Activated T-helper 1 cell treated with Interleukin-2 at 50 U/mL for 16 hours (primary cell): ENCODE measurements at regions not wholly inside any gene's neighbourhood (a gene's known extent, or its start where the extent isn't known, plus 50 kb on each side); places are given as distances from the start of the nearest gene placed in this dataset.

Experiments
- DNase-seq: peaks from one replicate; pipeline ENCODE4 v3.0.0-alpha.2; 2020; ENCODE audit warnings: low read depth

DNA sequence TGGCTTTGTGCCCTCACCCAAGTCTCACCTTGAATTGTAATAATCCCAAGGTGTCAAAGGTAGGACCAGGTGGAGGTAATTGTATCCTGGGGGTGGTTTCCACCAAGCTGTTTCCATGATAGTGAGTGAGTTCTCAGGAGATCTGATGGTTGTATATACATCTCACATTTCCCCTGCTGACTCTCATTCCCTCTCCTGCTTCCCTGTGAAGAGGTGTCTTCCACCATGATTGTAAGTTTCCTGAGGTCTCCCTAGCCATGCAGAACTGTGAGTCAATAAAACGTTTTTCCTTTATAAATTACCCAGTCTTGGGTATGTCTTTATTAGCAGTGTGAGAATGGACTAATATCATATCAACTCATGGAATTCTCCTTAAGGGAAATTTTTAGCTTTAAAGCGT, 302.6 kb downstream of the LIG4 start:
- no peak for DNase-seq

DNA sequence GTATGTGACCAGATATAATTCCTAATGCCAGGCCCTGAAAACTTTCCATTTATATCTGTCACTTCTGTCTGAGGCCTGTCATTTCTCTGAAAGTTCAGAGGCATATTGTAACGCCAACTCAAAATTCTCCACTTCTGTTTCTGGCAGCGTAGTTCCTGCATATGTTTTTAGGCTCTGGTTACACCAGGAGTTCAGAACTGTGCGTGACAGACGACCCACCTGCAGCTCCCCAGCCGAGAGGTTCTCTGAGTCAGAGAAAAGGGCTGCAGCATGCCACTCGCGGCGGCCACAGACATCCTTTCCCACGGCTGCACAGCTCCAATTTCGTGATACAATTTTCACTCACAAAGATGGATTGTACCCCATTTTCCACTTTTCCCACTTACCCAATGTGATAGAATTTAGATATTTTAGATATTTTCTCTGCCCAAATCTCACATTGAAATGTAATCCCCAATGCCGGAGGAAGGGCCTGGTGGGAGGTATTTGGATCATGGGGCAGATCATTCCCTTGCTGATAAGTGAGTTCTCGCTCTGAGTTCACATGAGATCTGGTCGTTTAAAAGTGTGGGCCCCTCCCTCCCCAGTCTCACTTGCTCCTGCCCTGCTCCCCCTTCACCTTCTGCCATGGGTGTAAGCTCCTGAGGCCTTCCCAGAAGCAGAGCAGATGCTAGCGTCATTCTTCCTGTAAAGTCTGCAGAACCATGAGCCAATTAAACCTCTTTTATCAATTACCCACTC, 308.1 kb downstream of the LIG4 start:
- no peak for DNase-seq

DNA sequence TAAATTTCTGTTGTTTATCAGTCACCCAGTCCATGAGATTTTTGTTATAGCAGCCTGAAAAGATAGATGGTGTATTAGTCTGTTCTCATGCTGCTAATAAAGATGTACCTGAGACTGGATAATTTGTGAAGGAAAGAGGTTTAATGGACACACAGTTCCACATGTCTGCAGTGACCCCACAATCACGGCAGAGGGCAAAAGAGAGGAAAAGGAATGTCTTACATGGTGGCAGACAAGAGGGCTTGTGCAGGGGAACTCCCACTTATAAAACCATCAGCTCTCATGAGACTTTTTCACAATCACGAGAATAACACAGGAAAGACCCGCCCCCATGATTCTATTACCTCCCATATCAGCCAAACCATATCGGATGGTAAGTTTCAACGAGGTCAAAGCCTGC, 309.2 kb downstream of the LIG4 start:
- DNase-seq: no peak

DNA sequence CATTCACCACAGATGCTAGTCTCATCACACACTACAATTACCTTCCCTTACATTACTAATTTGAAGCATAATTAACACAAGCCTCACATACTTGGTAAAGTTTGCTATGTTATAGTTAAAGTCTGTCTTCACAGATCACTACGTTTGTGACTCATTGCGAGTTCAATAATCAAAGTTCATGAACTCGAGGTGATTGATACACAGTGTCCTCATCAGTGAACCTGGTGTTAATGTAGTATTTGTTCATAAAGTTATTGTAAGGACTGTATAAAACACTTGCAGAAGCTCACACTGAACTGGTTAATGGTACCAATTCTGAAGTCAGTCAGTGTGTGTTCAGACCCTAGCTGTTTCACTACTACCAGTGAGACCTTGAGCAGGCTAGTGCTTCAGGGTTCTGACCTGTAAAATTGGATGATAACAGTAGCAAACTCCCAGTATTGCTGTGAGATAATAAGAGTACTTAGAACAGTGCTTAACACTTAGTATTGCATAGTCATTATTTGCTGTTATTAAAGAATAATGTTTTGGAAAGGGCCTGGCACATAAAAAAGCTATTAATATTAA, 313.3 kb downstream of the LIG4 start:
- DNase-seq: no peak

DNA sequence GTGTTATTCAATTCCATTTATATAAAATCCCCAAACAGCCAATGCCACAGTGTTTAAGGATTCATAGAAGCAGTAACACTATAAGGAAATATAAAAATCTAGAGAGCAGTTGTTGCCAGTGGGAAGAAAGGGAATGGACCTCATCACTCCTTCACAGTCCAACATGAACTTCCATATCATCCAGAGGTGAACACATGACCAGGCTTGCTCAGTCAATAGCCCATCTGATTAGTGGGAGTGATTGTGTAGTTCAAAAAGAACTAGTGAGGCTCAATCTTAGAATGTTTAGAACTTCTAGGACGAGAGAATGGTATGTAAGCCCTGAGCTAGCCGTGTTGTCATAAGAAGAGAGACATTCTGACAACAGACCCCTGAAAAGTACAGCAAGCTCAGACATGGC, 314.1 kb downstream of the LIG4 start:
- DNase-seq: no peak

DNA sequence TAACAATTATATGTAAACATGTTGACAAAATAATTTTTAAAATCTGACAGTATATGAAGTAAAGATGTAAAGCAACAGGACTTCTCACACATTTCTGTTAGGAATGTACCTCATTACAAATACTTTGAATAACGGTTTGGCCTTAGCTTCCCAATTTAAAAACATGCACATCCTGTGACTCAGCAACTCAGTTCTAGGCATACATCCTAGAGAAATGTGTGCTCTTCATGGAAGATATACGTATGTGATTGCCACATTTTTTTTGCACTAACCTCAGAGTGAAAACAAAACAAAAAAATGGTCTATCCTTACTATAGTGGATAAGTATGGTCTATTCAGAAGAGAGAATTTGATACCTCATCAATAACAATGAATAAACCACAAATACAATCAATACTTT, 314.6 kb downstream of the LIG4 start:
- no peak for DNase-seq

DNA sequence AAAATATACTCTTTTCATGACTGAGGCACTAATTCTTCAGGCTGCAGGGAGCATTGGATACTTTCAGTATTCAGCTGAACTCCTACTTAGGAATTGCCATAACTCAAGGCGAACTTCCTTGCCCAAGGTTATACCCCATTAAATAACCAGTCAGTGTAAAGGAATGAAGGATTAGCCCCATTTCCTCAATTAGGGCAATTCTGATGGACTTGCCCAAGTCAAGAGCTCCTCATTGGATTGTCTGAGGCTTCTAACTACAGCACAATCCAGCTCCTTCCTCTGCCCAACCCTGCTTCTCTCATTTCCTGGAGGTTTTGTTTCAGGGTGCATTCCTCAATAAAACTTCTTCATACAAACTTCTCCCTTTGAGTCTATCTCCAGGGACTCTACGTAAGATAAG, 329.2 kb downstream of the LIG4 start:
- DNase-seq: no peak

DNA sequence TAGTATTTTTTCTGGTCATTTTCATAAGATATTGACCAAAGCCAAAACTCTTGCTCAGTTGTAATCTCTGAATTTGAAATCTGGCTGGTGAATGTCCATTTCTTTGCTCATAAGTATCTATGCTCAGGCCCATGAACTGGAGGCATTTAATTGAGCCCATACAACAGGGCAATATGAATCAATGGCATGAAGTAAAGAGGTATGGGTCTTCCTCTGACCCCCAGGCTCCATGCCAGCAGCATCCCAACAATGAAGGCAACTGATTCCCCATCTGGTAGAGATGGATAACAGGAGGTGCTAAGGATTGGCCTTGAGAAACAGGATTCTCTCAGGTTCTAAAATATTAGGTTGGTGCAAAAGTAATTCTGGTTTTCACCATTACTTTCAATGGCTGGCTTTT, 330.8 kb downstream of the LIG4 start:
- DNase-seq: no peak

DNA sequence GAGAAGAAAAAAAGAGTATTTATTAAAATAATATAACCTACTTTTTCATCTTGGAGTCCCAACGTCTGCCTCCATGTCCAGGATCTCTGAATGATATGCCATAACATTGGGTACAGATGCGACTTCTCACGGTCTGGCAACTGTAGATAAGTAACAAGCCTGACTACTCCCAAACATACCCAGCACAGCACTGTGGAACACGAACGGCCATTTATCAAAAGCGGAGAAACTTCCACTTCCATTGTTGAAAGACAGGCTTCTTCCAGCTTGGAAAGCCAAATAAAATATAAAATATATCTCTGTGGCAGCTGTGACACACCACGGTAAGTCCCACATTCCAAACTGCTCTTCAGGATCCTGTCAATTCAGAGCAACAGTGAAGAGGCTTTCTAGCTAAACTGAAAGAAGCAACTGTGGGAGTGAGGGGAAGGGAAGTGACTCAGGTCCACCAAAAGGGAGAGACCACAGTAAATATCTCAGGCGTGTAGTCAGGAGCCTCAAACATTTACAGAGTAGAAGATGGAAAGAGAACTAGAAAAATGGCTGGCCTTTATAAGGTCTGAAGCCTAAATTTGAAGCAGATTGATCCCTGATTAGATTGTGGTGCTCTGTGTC, 331.7 kb downstream of the LIG4 start:
- no peak for DNase-seq

DNA sequence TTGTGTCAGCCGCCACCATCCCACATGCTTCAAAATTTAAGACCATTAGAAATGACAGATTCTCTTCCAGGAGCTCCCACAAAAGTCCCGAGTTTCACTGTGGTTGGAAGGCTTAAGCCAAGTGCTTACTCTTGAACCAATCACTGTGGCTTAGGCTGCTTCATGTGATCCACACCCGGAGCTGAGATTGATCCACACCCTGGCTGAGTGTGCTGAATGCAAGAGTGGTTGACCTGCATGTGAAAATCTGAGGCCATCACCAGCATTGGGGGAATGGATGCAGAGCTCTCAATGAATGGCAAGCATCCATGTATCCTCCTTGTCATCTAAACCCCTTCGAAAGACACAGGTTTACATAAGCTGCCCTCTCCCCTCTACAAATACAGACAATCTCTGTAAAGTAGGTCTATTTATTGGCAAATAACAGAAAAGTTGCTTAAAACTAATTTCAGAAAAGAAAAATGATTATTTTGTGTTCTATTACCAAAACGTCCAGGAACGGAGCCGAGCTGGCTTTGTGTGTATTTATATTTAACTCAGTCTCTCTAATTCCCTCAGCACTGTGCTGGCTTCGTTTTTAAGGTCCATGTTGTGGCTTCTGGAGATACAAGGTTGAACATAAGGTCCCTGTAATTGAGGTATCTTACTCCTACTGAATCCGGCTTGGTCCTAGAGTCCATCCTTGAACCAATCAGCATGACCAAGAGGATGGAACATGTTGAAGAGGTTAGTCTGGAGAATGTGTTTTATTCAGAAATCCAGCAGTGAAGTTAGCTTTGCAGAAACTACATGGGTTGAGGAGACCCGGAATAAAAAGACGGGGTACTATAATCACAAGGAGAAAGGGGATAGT, 332.4 kb downstream of the LIG4 start:
- DNase-seq: no peak

DNA sequence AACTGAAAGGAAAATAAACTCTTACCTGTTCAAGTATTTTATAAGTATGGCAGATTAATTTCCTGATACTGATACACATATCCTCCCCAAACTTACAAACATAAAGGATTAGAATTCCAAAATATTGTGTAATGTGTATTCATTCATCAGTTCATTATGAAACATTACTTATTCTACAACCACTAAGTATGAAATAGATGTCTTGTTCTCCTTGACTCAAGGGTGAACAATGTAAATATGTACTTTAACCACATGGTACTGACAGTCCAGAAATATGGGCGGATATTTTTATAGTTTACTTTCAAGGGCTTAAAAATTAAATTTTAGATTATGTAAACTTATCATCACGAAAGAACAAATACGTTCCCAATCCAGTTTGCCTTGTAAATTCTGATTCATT, 334.0 kb downstream of the LIG4 start:
- DNase-seq: no peak

DNA sequence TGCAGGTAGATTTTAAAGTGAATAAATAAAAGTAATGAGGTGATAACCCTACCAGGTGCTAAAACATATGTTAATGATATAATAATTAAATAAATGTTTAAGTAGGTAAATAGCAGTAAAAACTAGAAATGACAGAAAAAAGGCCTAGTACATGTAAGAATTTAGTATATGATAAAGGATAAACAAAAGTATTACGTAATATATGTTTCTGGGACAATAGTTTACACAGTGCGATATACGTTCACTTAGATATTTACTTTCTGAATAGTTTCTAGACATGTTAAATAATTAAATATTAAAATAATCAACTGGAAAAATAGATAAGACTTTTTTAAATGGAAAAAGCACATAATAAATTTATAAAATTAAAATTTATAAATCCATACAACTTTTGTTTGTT, 340.9 kb downstream of the LIG4 start:
- no peak for DNase-seq

DNA sequence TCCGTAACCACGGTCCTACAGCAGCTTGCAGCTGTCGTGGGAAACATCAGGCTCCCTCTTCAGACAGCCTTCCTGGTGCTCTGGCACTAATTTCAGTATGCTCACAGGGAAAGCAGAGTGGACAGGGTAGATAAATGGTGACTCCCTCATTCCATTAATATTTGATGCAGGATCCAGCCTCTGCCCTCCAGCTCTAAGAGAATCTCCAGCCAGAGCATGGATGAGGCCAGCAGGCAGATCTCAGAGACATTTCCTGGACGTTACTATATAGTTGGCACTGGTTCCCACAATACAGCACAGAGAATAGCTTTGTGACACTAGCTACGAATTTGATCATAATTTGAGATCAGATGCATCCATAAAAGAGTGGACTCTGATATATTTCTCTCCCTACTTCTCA, 341.4 kb downstream of the LIG4 start:
- no peak for DNase-seq

DNA sequence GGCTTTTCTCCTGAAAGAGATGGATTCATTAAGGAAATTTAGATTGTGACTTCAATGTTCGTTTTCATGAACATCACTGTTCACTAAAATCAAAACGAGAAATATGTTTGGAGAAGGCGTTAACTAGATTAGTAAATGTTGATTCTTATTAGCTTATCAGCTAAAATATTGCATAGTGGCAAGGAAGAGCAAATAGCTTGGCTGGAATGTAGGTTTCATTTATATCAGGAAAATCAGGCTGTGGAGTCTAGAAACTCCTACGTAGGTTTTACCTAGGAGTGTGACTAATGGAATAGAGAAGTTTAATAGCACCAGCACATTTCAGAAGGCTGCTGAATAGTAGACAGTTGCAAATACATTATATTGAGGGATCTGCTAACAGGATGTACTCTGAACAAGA, 344.9 kb downstream of the LIG4 start:
- no peak for DNase-seq

DNA sequence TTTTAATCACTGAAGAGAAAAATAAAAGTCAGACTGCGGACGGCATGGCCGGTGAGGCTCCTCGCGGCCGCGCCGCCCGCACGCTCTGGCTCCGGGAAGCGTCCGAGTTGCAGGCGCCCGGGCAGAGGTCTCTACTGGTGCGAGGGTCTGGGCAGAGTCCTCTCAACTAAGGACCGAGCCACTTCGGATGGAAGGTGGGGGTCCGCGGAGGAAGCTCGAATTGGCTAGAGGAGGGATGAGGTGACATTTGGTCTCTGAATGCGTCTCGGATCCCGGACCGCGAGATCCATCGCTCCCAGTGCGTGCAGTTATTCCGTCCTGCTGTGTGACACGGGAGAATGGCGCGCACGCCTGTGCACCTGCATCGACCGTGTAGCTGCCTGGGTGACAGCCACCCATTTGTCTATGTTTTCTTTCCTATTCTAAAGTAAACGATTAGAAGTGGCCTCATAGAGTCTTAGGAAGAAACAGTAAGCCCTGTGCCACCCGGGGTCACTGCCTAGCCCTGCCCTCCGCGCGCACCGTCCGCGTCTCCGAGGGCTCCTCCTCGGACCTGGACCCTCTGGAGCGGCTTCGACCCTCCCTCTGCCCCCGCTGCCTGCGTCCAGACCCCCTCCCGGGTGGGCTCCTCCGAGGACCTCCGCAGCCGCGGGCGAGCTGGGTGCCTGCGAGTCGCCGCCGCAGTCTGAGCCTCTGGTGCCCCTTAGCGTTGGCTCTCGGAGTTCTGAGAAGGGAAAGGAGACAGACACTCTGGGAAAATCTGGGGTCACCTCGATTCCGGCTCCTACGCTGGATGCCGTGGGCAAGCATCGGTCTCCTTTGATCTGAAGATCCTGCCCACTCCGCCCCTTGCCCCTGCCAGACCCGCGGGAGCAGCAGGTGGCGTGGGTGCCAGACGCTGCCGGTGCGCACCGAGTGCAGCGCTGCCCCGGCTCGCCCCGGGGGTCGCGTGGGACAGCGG, 347.4 kb downstream of the LIG4 start:
- DNase-seq: no peak

DNA sequence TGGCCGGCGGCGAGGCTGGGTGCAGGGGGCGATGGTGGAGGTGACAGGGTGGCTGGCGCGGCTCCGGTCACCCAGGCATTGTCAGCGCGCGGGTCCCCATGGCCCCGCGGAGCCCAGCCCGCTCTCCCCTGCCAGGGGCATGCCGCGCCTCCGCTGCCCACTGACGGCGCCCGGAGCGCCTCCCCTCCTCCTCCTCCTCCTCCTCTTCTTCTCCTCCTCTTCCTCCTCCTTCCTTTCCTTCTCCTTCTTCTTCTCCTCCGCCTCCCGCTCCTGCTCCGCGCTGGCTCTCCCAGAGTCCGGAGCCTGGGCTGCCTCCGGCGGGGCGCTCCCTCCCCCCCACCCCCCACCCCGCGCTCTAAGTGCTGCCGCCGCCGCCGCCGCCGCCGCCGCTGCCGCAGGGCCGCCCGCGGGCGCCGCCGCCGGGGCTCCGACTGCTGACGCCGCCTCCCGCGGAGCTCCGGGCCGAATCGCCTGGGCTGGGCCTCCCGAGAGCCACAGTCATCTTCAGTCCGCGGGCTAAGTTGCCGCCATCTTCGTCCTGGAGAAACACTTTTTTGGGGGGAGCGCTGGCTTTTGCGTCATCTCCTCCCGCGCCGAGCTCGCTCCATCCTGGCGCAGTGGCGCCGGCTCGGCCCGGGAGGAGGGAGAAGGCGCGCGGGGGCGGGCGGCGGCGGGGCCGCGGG, 348.3 kb downstream of the LIG4 start:
- DNase-seq: no peak

DNA sequence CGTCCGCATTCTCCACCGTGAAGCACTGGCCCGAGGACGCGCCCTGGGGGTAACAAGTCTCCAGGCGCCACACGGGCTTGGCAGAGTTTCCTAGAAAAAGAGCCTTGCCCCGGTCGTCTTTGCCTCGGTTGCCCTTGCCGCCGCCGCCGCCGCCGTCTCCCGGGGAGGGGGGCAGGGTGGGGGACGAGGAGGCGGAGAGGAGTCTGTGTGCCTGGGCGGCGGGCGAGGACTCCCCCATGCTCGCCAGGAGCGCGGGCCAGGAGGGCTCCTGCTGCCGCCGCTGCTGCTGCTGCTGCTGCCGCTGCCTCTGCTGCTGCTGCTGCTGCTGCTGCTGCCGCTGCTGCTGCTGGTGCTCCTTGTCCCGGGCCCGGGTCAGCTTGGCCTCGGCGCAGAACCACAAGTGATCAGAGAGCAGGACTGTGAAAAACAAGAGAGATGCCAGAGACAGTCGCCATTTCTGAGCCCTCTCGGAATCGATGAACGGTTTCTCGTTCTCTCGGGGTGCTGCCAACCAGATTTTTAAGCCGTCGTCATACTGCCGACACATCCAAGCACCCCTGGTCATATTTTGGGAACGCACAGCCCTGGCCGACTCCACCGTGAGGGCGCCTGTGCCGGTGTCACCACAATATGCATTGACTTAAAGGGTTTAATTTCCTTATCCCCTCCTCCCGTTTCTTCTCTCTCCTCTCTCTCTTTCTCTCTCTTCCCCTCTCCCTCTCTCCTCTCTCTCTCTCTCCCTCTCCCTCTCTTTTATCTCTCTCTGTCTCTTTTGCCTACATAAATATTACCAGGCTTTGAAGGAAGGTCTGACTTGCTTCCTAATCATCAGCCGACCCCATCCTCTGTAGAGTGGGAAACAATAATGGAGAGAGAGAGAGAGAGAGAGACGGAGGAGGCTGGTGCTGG, 349.1 kb downstream of the LIG4 start:
- DNase-seq: no peak

DNA sequence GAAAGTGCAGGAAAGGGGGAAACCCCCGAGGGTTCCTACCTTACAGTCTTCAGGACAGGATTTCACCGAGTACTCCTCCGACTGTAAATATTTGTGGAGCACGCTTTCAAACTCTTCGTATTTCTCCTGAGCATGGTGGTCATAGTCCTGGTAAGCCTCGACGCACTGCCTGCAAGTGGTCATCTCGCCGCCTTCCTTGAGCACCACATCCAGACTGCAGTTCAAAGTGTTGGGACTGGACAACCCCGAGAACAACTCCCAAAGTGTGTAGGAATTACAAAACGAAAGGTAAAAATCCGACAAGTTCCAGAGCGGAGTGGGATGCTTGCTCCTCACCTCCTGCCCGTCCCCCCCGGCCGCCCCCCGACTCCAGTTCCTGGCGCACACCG, 349.7 kb downstream of the LIG4 start:
- no peak for DNase-seq

DNA sequence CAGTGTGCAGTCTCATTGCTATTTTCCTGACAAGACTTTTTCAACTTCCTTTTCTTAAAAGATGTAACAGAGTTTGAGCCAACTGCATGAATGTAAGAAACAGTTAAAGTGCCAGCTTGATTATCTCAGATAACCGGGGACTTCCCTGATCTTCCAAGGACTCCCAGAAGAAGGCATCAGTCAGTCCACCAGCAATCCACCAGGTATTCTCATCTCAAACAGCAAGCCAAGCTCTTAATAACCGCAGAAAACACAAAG, 350.1 kb downstream of the LIG4 start:
- no peak for DNase-seq

DNA sequence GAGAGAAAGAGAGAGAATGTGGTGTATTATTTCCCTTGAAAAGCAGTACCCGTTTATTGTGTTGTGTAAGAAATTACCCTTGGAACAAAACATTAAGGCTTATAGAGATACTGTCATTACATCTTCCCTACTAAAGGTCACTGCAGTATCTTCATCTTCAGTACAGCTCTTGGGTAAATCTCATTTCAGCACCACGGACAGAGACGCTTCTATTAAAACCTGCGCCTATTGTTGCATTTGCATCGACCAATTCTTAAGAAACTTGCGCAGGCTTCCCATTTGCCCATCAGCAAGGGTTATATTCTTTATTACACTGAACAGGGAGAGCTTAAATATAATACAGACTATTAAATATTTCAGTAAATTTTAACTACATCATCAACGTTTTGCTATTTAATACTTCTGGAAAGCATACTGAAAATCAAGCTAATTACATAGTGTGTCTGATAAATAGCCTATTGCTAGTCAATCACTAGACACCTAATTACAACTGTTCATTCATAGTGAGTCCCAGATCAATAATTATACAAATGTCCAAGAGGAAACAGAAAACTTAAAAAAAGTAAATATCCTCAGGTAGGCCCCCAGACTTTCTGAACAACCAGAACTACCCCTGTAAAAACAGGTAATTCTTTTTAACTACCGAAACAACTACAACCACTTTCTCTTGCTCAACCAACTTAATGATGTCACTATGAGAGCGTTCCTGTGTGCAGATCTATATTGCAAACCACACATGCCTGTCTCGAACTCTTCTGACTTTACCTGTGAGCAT, 350.6 kb downstream of the LIG4 start:
- no peak for DNase-seq
